ENCODE measurements at regions not wholly inside any gene's neighbourhood (a gene's known extent, or its start where the extent isn't known, plus 50 kb on each side); places are given as distances from the start of the nearest gene placed in this dataset.

GRCh38 chrX:150092549-150092948, 154.3 kb upstream of the EOLA2 start:
- TF ChIP-seq POLR2A (IDR thresholded peaks at IDR 0.05) (no peak), CTCF (IDR thresholded peaks at IDR 0.05) (no peak)
